Sciatic nerve (tissue), 2 donors: ENCODE measurements at regions not wholly inside any gene's neighbourhood (a gene's known extent, or its start where the extent isn't known, plus 50 kb on each side); places are given as distances from the start of the nearest gene placed in this dataset.
"Not testable (repeated sequence)": the region's sequence is repeated elsewhere in the genome, so short reads cannot be mapped to it uniquely, and the experiment has no call there.

ENCODE experiments used
- ATAC-seq: fragments of 200-7000 bp; cut with Tn5 transposase; one replicate; pipeline ENCODE4 v1.9.1; 2020; ENCODE audit warnings: mild to moderate bottlenecking, moderate library complexity
- DNase-seq: peaks from one replicate; pipeline ENCODE4 v3.0.0-alpha.2; 2020; ENCODE audit warnings: low spot score
- intact Hi-C: fragments of 100-400 bp; cut with DNase I; formaldehyde crosslinking; loops from one replicate; pipeline ENCODE4 v1.14.2; 2022
- donor health status: DM: no; HTN: no; CAD: no.
- donor health status: DM: no; HTN: no; CAD: no.

- DNase-seq, ATAC-seq, intact Hi-C loops: not testable (repeated sequence)
Observed at GRCh38 chr16:33913601-33914000, 454.2 kb downstream of the TP53TG3F start.

- peak; percentile 24 for ATAC-seq
Observed at GRCh38 chr16:33920761-33921545, 461.5 kb downstream of the TP53TG3F start.

GRCh38 chr16:33922914-33923313 lies 463.5 kb downstream of the TP53TG3F start:
- DNase-seq, ATAC-seq, intact Hi-C loops: not testable (repeated sequence)

More at GRCh38 chr16:33920761-33921545, 461.5 kb downstream of the TP53TG3F start:
- DNase-seq, intact Hi-C loops: not testable (repeated sequence)

GRCh38 chr16:33928026-33928425 lies 468.6 kb downstream of the TP53TG3F start:
- ATAC-seq, DNase-seq, intact Hi-C loops: not testable (repeated sequence)

GRCh38 chr16:33932191-33932590 lies 472.8 kb downstream of the TP53TG3F start:
- intact Hi-C loops, ATAC-seq, DNase-seq: not testable (repeated sequence)

- intact Hi-C loops, ATAC-seq, DNase-seq: not testable (repeated sequence)
Observed at GRCh38 chr16:33933039-33933438, 473.6 kb downstream of the TP53TG3F start.

- DNase-seq, intact Hi-C loops, ATAC-seq: not testable (repeated sequence)
Observed at GRCh38 chr16:33935766-33936165, 476.4 kb downstream of the TP53TG3F start.

GRCh38 chr16:33938097-33938496 lies 478.7 kb downstream of the TP53TG3F start:
- ATAC-seq, intact Hi-C loops, DNase-seq: not testable (repeated sequence)

GRCh38 chr16:33961536-33961935 lies 502.1 kb downstream of the TP53TG3F start:
- DNase-seq, ATAC-seq, intact Hi-C loops: not testable (repeated sequence)

GRCh38 chr16:33965534-33965933 lies 506.1 kb downstream of the TP53TG3F start:
- DNase-seq, intact Hi-C loops, ATAC-seq: not testable (repeated sequence)

GRCh38 chr16:33966855-33967254 lies 507.4 kb downstream of the TP53TG3F start:
- ATAC-seq, intact Hi-C loops, DNase-seq: not testable (repeated sequence)

- DNase-seq, intact Hi-C loops, ATAC-seq: not testable (repeated sequence)
Observed at GRCh38 chr16:33974557-33974956, 515.1 kb downstream of the TP53TG3F start.

- intact Hi-C loops = not testable (repeated sequence)
Observed at GRCh38 chr16:33975744-33976143, 516.3 kb downstream of the TP53TG3F start.

GRCh38 chr16:33976521-33976920 lies 517.1 kb downstream of the TP53TG3F start:
- ATAC-seq, intact Hi-C loops, DNase-seq: not testable (repeated sequence)

More at GRCh38 chr16:33975744-33976143, 516.3 kb downstream of the TP53TG3F start:
- ATAC-seq, DNase-seq: not testable (repeated sequence)

GRCh38 chr16:33978784-33979183 lies 519.4 kb downstream of the TP53TG3F start:
- ATAC-seq, intact Hi-C loops: not testable (repeated sequence)
- peak; percentile 17 for DNase-seq

GRCh38 chr16:33979613-33980012 lies 520.2 kb downstream of the TP53TG3F start:
- ATAC-seq, intact Hi-C loops, DNase-seq: not testable (repeated sequence)

GRCh38 chr16:33980736-33981135 lies 521.3 kb downstream of the TP53TG3F start:
- intact Hi-C loops, ATAC-seq: not testable (repeated sequence)
- peak; percentile 14 for DNase-seq

GRCh38 chr16:33984428-33984827 lies 525.0 kb downstream of the TP53TG3F start:
- DNase-seq, ATAC-seq, intact Hi-C loops: not testable (repeated sequence)

- ATAC-seq, DNase-seq, intact Hi-C loops: not testable (repeated sequence)
Observed at GRCh38 chr16:33986521-33986920, 527.1 kb downstream of the TP53TG3F start.
